GM12878 (cell line): ENCODE measurements at regions not wholly inside any gene's neighbourhood (a gene's known extent, or its start where the extent isn't known, plus 50 kb on each side); places are given as distances from the start of the nearest gene placed in this dataset.

Experiments used
- ATAC-seq: fragments of 200-7000 bp; cut with Tn5 transposase; 3 replicates; pipeline ENCODE4 v1.9.1; 2020; ENCODE audit warnings: mild to moderate bottlenecking, moderate library complexity
- BruUV-seq: library from RNA; stranded (reverse); fragments of 400-500 nt; replicated peaks from 2 replicates; lab custom pipeline; 2021; lab: Mats Ljungman, UMichigan
- CTCF ChIA-PET: fragments of 300-600 bp; sonication (Branson Sonifier 250); formaldehyde crosslinking; extraction: SDS; loops from one replicate; lab custom pipeline; 2021; ENCODE audit warnings: inconsistent platforms; lab: Yijun Ruan, JAX
- POLR2A ChIA-PET: fragments of 350-600 bp; formaldehyde crosslinking; extraction: SDS; loops from one replicate; lab custom pipeline; 2021; ENCODE audit warnings: inconsistent platforms; lab: Charles Lee
- RAD21 ChIA-PET: fragments of 300-600 bp; sonication (Branson Sonifier 250); formaldehyde crosslinking; loops from one replicate; lab custom pipeline; 2023; ENCODE audit warnings: antibody characterized with exemption; ENCODE audit not compliant: unreplicated experiment; lab: Charles Lee
- SMC1A ChIA-PET: fragments of 300-600 bp; sonication (Branson Sonifier 250); formaldehyde crosslinking; loops from one replicate; lab custom pipeline; 2023; ENCODE audit not compliant: unreplicated experiment, uncharacterized antibody; lab: Charles Lee
- DNase-seq: peaks from one replicate; pipeline ENCODE4 v3.0.0-alpha.2; 2011; ENCODE audit warnings: low read depth, low spot score
- FAIRE-seq: peaks from 3 replicates; lab custom pipeline; 2011; peaks lifted over from hg19 to GRCh38; lab: Jason Lieb, UNC
- H2AFZ ChIP-seq: 2 replicates; pipeline ENCODE4 v1.6.0; 2011; ENCODE audit warnings: low read depth, low read length, control low read depth; ENCODE audit not compliant: control insufficient read depth
- H3K27ac ChIP-seq: 2 replicates; pipeline ENCODE4 v1.5.1; 2011; ENCODE audit warnings: control low read depth; ENCODE audit not compliant: control insufficient read depth, insufficient read depth
- H3K27me3 ChIP-seq, 2 experiments: replicated peaks in 1 of 2; 2 replicates each; pipeline versions ENCODE4 v1.6.0 to v1.6.1; 2011; ENCODE audit warnings: low read length in 1 of 2; ENCODE audit not compliant: control insufficient read depth in 2 of 2, insufficient read depth in 2 of 2
- H3K36me3 ChIP-seq, 2 experiments: 2 replicates each; pipeline ENCODE4 v1.5.1; 2011; ENCODE audit warnings: low read length in 1 of 2; ENCODE audit not compliant: control insufficient read depth in 2 of 2, insufficient read depth in 2 of 2
- H3K4me1 ChIP-seq: 2 replicates; pipeline ENCODE4 v1.6.1; 2011; ENCODE audit warnings: mild to moderate bottlenecking, low read length, moderate library complexity, mixed read lengths; ENCODE audit not compliant: control insufficient read depth, insufficient read depth
- H3K4me2 ChIP-seq: 2 replicates; pipeline ENCODE4 v1.6.0; 2011; ENCODE audit warnings: control low read depth; ENCODE audit not compliant: control insufficient read depth, insufficient read depth
- H3K4me3 ChIP-seq: fragments of 200-600 bp; sonication (generic); 2 replicates; pipeline ENCODE4 v1.5.1; 2016
- H3K79me2 ChIP-seq: 2 replicates; pipeline ENCODE4 v1.6.0; 2011; ENCODE audit warnings: low read length; ENCODE audit not compliant: control insufficient read depth, insufficient read depth
- H3K9ac ChIP-seq: 2 replicates; pipeline ENCODE4 v1.8.0; 2011; ENCODE audit warnings: low read length, control low read depth, mixed read lengths; ENCODE audit not compliant: control insufficient read depth, insufficient read depth
- H3K9me3 ChIP-seq: replicated peaks from 3 replicates; pipeline ENCODE4 v1.5.1; 2011; ENCODE audit warnings: mild to moderate bottlenecking, low read length; ENCODE audit not compliant: control insufficient read depth, insufficient read depth
- H4K20me1 ChIP-seq: 2 replicates; pipeline ENCODE4 v1.6.0; 2011; ENCODE audit not compliant: control insufficient read depth, insufficient read depth
- BCL11A ChIP-seq: IDR thresholded peaks from 2 replicates; pipeline ENCODE4 v1.6.1; 2011; ENCODE audit warnings: low read depth, low read length
- GATAD2B ChIP-seq: fragments of 450-650 bp; conservative IDR thresholded peaks from 2 replicates; pipeline ENCODE4 v1.6.1; 2017; ENCODE audit warnings: low read depth, mild to moderate bottlenecking, moderate library complexity
- HCFC1 ChIP-seq: fragments of 150-350 bp; IDR thresholded peaks from 2 replicates; pipeline ENCODE4 v1.6.1; 2014; ENCODE audit warnings: low read length
- IKZF2 ChIP-seq, 2 experiments: fragments of 450-650 bp; IDR thresholded peaks; 2 replicates each; pipeline ENCODE4 v1.6.1; 2017; ENCODE audit warnings: mild to moderate bottlenecking in 2 of 2, moderate library complexity in 2 of 2
- MTA2 ChIP-seq: fragments of 450-650 bp; IDR thresholded peaks from 2 replicates; pipeline ENCODE4 v1.6.1; 2016; ENCODE audit warnings: low read depth, mild to moderate bottlenecking, moderate library complexity
- NR2C2 ChIP-seq: IDR thresholded peaks from 2 replicates; pipeline ENCODE4 v1.6.1; 2011; ENCODE audit warnings: borderline replicate concordance, low read depth; ENCODE audit not compliant: control insufficient read depth, insufficient read length
- RUNX3 ChIP-seq: IDR thresholded peaks from 2 replicates; pipeline ENCODE4 v1.6.1; 2012; ENCODE audit warnings: low read length, inconsistent platforms
- TBL1XR1 ChIP-seq: IDR thresholded peaks from 2 replicates; pipeline ENCODE4 v1.6.1; 2012; ENCODE audit warnings: low read depth, low read length, improper control_type of control experiment
- WGBS: methylation state at CpG from one replicate; pipeline ENCODE4 v1.1.6; 2016; ENCODE audit warnings: low lambda C conversion rate; ENCODE audit not compliant: insufficient replicate concordance, insufficient coverage; ENCODE audit errors: missing lambda C conversion rate; 5-methylcytosine and 5-hydroxymethylcytosine counted together
- in situ Hi-C: fragments of 300-500 bp; cut with MboI; formaldehyde crosslinking; loops from 9 replicates; pipeline ENCODE4 v1.14.3; 2018; ENCODE audit warnings: mixed read lengths
- intact Hi-C: fragments of 100-400 bp; cut with micrococcal nuclease; formaldehyde crosslinking; loops from one replicate; pipeline ENCODE4 v1.14.2; 2022; ENCODE audit not compliant: unreplicated experiment
- TF ChIP-seq, protein P1 (sequence below): fragments of 450-650 bp; IDR thresholded peaks from 2 replicates; pipeline ENCODE4 v1.6.1; 2016; ENCODE audit warnings: mild to moderate bottlenecking
- TF ChIP-seq, protein P2 (sequence below): IDR thresholded peaks from 2 replicates; pipeline ENCODE4 v1.6.1; 2011; ENCODE audit warnings: borderline replicate concordance, low read depth, mild to moderate bottlenecking, moderate library complexity, mixed read lengths, low read length; ENCODE audit not compliant: insufficient read depth; ENCODE audit errors: extremely low read length
- TF ChIP-seq, protein P3 (sequence below): IDR thresholded peaks from 2 replicates; pipeline ENCODE4 v1.6.1; 2012; ENCODE audit warnings: improper control_type of control experiment, low read depth, low read length; ENCODE audit not compliant: insufficient replicate concordance
- TF ChIP-seq, protein P4 (sequence below): fragments of 450-650 bp; IDR thresholded peaks from 2 replicates; pipeline ENCODE4 v1.6.1; 2017; ENCODE audit warnings: mild to moderate bottlenecking, moderate library complexity

DNA sequence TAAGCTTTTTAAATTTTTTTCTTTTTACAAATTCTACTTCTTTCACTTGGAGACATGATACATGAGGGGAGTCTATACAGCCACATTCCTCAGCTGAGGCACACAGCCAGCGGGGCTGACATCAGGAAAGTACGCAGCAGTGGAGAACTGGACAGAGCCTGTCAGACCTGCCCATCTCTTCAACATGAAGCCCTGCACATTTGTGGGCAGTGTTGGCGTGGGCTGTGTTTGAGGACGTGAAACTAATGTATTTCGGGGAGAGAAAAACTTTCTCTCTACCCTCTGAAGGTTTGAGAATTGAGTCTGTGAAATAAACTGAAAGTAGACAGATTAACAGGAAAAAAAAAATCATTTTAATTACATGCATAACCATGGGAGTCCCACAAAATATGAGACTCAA lies 84.8 kb upstream of the HTATIP2 start:
- H3K4me3 ChIP-seq = no peak overlapping the region
- no peaks in the 10 kb centered on the region for H4K20me1 ChIP-seq
- RAD21 ChIA-PET = interaction anchor here (0.6 kb wide), 1 partner anchor 102 kb away, joined by 3 read pairs; no protein-coding TSS in a partner anchor
- POLR2A ChIA-PET = no interaction called here
- in situ Hi-C loops = no loop called here
- no TSS peak for BruUV-seq
- CTCF ChIA-PET = interaction anchor here (1.2 kb wide), 1 partner anchor 151 kb away, joined by 3 read pairs; no protein-coding TSS in a partner anchor
- H3K4me2 ChIP-seq = no peak overlapping the region
- no peak overlapping the region for H2AFZ ChIP-seq
- H3K27me3 ChIP-seq = no peaks in the 10 kb centered on the region; a peak in 1 of 4 replicates
- 28% methylated on average over 5 of the region's 5 CpGs for WGBS
- ATAC-seq = peak; percentile 71
- no peak overlapping the region for H3K27ac ChIP-seq
- no peaks in the 10 kb centered on the region for H3K4me1 ChIP-seq
- H3K9ac ChIP-seq = no peak overlapping the region
- H3K9me3 ChIP-seq = no peaks in the 10 kb centered on the region; the same call in 2 of the 3 replicates
- no peak for FAIRE-seq
- no peaks in the 10 kb centered on the region for H3K79me2 ChIP-seq
- intact Hi-C loops = no loop called here
- H3K36me3 ChIP-seq = no peaks in the 10 kb centered on the region
- SMC1A ChIA-PET = interaction anchor here (0.6 to 1.7 kb wide), 3 partner anchors 11 to 60 kb away, joined by 3 to 4 read pairs (median 4); no protein-coding TSS in a partner anchor
- no peak for DNase-seq
- TF ChIP-seq, protein P1, sequence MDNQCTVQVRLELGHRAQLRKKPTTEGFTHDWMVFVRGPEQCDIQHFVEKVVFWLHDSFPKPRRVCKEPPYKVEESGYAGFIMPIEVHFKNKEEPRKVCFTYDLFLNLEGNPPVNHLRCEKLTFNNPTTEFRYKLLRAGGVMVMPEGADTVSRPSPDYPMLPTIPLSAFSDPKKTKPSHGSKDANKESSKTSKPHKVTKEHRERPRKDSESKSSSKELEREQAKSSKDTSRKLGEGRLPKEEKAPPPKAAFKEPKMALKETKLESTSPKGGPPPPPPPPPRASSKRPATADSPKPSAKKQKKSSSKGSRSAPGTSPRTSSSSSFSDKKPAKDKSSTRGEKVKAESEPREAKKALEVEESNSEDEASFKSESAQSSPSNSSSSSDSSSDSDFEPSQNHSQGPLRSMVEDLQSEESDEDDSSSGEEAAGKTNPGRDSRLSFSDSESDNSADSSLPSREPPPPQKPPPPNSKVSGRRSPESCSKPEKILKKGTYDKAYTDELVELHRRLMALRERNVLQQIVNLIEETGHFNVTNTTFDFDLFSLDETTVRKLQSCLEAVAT = no peak
- TF ChIP-seq BCL11A = no peak
- 0 out of 2 replicates have a peak, but pooled peaks have one; percentile 19 for TF ChIP-seq TBL1XR1
- TF ChIP-seq GATAD2B = no peak
- TF ChIP-seq NR2C2 = no peak
- peak; percentile 38; the same call in 1 of the 2 replicates for TF ChIP-seq RUNX3
- TF ChIP-seq, protein P2, sequence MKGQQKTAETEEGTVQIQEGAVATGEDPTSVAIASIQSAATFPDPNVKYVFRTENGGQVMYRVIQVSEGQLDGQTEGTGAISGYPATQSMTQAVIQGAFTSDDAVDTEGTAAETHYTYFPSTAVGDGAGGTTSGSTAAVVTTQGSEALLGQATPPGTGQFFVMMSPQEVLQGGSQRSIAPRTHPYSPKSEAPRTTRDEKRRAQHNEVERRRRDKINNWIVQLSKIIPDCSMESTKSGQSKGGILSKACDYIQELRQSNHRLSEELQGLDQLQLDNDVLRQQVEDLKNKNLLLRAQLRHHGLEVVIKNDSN = no peak
- 0 out of 2 replicates have a peak, but pooled peaks have one; percentile 19 for TF ChIP-seq MTA2
- TF ChIP-seq, protein P3, sequence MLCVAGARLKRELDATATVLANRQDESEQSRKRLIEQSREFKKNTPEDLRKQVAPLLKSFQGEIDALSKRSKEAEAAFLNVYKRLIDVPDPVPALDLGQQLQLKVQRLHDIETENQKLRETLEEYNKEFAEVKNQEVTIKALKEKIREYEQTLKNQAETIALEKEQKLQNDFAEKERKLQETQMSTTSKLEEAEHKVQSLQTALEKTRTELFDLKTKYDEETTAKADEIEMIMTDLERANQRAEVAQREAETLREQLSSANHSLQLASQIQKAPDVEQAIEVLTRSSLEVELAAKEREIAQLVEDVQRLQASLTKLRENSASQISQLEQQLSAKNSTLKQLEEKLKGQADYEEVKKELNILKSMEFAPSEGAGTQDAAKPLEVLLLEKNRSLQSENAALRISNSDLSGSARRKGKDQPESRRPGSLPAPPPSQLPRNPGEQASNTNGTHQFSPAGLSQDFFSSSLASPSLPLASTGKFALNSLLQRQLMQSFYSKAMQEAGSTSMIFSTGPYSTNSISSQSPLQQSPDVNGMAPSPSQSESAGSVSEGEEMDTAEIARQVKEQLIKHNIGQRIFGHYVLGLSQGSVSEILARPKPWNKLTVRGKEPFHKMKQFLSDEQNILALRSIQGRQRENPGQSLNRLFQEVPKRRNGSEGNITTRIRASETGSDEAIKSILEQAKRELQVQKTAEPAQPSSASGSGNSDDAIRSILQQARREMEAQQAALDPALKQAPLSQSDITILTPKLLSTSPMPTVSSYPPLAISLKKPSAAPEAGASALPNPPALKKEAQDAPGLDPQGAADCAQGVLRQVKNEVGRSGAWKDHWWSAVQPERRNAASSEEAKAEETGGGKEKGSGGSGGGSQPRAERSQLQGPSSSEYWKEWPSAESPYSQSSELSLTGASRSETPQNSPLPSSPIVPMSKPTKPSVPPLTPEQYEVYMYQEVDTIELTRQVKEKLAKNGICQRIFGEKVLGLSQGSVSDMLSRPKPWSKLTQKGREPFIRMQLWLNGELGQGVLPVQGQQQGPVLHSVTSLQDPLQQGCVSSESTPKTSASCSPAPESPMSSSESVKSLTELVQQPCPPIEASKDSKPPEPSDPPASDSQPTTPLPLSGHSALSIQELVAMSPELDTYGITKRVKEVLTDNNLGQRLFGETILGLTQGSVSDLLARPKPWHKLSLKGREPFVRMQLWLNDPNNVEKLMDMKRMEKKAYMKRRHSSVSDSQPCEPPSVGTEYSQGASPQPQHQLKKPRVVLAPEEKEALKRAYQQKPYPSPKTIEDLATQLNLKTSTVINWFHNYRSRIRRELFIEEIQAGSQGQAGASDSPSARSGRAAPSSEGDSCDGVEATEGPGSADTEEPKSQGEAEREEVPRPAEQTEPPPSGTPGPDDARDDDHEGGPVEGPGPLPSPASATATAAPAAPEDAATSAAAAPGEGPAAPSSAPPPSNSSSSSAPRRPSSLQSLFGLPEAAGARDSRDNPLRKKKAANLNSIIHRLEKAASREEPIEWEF = no peak
- TF ChIP-seq, protein P4, sequence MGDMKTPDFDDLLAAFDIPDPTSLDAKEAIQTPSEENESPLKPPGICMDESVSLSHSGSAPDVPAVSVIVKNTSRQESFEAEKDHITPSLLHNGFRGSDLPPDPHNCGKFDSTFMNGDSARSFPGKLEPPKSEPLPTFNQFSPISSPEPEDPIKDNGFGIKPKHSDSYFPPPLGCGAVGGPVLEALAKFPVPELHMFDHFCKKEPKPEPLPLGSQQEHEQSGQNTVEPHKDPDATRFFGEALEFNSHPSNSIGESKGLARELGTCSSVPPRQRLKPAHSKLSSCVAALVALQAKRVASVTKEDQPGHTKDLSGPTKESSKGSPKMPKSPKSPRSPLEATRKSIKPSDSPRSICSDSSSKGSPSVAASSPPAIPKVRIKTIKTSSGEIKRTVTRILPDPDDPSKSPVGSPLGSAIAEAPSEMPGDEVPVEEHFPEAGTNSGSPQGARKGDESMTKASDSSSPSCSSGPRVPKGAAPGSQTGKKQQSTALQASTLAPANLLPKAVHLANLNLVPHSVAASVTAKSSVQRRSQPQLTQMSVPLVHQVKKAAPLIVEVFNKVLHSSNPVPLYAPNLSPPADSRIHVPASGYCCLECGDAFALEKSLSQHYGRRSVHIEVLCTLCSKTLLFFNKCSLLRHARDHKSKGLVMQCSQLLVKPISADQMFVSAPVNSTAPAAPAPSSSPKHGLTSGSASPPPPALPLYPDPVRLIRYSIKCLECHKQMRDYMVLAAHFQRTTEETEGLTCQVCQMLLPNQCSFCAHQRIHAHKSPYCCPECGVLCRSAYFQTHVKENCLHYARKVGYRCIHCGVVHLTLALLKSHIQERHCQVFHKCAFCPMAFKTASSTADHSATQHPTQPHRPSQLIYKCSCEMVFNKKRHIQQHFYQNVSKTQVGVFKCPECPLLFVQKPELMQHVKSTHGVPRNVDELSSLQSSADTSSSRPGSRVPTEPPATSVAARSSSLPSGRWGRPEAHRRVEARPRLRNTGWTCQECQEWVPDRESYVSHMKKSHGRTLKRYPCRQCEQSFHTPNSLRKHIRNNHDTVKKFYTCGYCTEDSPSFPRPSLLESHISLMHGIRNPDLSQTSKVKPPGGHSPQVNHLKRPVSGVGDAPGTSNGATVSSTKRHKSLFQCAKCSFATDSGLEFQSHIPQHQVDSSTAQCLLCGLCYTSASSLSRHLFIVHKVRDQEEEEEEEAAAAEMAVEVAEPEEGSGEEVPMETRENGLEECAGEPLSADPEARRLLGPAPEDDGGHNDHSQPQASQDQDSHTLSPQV = no peak
- peak in 1 of 2 experiments; percentile 20; a peak in 1 of 4 replicates for TF ChIP-seq IKZF2 (IDR thresholded peaks at IDR 0.05)
- TF ChIP-seq HCFC1 = no peak
